BLaER1 (cell line): ENCODE measurements at regions not wholly inside any gene's neighbourhood (a gene's known extent, or its start where the extent isn't known, plus 50 kb on each side); places are given as distances from the start of the nearest gene placed in this dataset.
A peak's percentile ranks its signal among the peaks of the same experiment; 100 is the strongest.

Source experiments
- H3K27ac ChIP-seq: shearing (Covaris generic); formaldehyde crosslinking; 2 replicates; pipeline ENCODE4 v1.8.1; 2022
- H3K27me3 ChIP-seq: shearing (Covaris generic); formaldehyde crosslinking; 2 replicates; pipeline ENCODE4 v1.8.1; 2022
- H3K36me3 ChIP-seq: shearing (Covaris generic); formaldehyde crosslinking; 2 replicates; pipeline ENCODE4 v1.8.1; 2022
- H3K4me1 ChIP-seq: shearing (Covaris generic); formaldehyde crosslinking; 2 replicates; pipeline ENCODE4 v1.8.1; 2022
- H3K4me2 ChIP-seq: shearing (Covaris generic); formaldehyde crosslinking; 2 replicates; pipeline ENCODE4 v1.8.1; 2022
- H3K4me3 ChIP-seq: shearing (Covaris generic); formaldehyde crosslinking; 2 replicates; pipeline ENCODE4 v1.8.1; 2022
- H3K9ac ChIP-seq: shearing (Covaris generic); formaldehyde crosslinking; 2 replicates; pipeline ENCODE4 v1.8.1; 2022
- H3K9me3 ChIP-seq: shearing (Covaris generic); formaldehyde crosslinking; 2 replicates; pipeline ENCODE4 v1.8.1; 2022
- H4K20me1 ChIP-seq: shearing (Covaris generic); formaldehyde crosslinking; 2 replicates; pipeline ENCODE4 v1.8.1; 2022
- Cebpa-rat ChIP-seq: shearing (Covaris generic); IDR thresholded peaks from 2 replicates; pipeline ENCODE4 v1.8.1; 2022

- H3K4me3 ChIP-seq, result no peak overlapping the region
- no peaks in the 10 kb centered on the region for H3K9me3 ChIP-seq
- TF ChIP-seq Cebpa-rat, result no peak
Measured at GRCh38 chr3:27779176-27779575, 57.1 kb upstream of the EOMES start.

DNA sequence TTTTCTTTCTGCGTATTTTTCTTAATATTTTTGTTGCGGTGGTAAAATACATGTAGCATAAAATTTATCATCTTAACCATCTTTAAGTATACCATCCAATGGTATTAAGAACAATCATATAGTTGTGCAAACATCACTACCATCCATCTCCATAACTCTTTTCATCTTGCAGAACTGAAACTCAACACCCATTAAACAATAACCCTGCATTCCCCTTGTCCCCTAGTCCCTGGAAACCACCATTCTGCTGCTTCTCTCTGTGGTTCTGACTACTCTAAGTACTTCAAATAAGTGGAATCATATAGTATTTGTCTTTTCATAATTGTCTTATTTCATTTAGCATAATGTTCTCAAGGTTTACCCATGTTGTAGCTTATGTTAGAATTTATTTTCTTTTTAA lies 67.3 kb upstream of the EOMES start:
- Histone ChIP-seq H3K4me1 (no peaks in the 10 kb centered on the region), H3K9me3 (no peaks in the 10 kb centered on the region), H3K27me3 (no peaks in the 10 kb centered on the region), H3K27ac (no peak overlapping the region), H3K36me3 (no peaks in the 10 kb centered on the region), H3K4me3 (no peak overlapping the region), H4K20me1 (no peaks in the 10 kb centered on the region), H3K4me2 (no peak overlapping the region), H3K9ac (no peak overlapping the region)
- TF ChIP-seq Cebpa-rat, result no peak

More at GRCh38 chr3:27779176-27779575, 57.1 kb upstream of the EOMES start:
- no peak overlapping the region for H3K4me2 ChIP-seq
- no peak overlapping the region for H3K9ac ChIP-seq
- H4K20me1 ChIP-seq, result no peaks in the 10 kb centered on the region
- H3K27me3 ChIP-seq, result no peaks in the 10 kb centered on the region
- H3K4me1 ChIP-seq, result no peaks in the 10 kb centered on the region
- H3K36me3 ChIP-seq, result no peaks in the 10 kb centered on the region
- H3K27ac ChIP-seq, result no peak overlapping the region

DNA sequence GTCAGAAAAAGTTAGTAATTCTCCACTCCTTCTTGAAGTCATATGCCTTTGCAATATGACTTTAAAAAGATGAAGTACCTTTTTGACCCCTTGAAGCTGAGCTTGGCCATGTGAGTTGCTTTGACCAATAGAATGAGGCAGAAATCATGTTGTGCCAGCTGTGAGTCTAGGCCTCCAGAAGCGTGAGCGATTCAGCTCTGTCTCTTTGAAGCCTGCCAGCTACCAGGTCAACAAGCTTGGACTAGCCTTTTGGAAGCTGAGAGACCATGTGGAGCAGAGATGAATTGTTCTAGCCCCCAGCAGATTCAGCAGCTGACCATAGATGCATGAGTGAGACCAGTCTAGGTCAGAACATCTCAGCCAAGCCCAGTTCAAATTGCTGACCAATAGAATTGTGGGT lies 69.8 kb upstream of the EOMES start:
- H3K4me2 ChIP-seq, result no peak overlapping the region
- no peaks in the 10 kb centered on the region for H3K36me3 ChIP-seq
- H4K20me1 ChIP-seq, result no peaks in the 10 kb centered on the region
- H3K27me3 ChIP-seq, result no peaks in the 10 kb centered on the region
- H3K9ac ChIP-seq, result no peak overlapping the region
- H3K9me3 ChIP-seq, result no peaks in the 10 kb centered on the region
- H3K4me3 ChIP-seq, result no peak overlapping the region
- no peak overlapping the region for H3K27ac ChIP-seq
- no peaks in the 10 kb centered on the region for H3K4me1 ChIP-seq
- TF ChIP-seq Cebpa-rat, result no peak

DNA sequence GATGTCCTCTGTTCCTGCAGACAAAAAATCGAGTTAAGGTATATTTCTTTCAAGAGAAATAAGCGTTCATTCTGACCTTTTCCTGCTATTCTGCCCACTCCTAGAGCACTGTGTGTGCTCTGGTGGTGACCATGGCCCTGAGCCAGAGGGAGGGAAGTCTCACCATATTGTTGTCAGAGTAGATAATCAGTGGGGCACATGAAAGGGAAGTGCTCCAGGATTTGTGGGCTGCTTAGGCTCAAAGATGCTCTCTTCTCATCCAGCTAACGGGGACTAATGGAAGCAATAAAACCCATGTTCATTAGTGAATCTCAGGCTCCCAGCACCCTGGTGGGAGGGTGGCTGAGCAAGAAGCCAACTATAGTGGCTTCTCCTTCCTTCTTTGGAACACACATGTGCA lies 70.7 kb upstream of the EOMES start:
- TF ChIP-seq Cebpa-rat, result no peak
- no peaks in the 10 kb centered on the region for H4K20me1 ChIP-seq
- no peak overlapping the region for H3K4me2 ChIP-seq

GRCh38 chr3:27794211-27794610 lies 72.1 kb upstream of the EOMES start:
- Histone ChIP-seq H3K9ac (no peak overlapping the region), H3K4me1 (no peaks in the 10 kb centered on the region), H3K9me3 (no peaks in the 10 kb centered on the region), H3K4me2 (no peak overlapping the region), H3K4me3 (no peak overlapping the region), H4K20me1 (no peaks in the 10 kb centered on the region), H3K36me3 (no peaks in the 10 kb centered on the region), H3K27me3 (no peaks in the 10 kb centered on the region), H3K27ac (no peak overlapping the region)
- no peak for TF ChIP-seq Cebpa-rat

More for the DNA sequence above, 70.7 kb upstream of the EOMES start:
- Histone ChIP-seq H3K4me3 (no peak overlapping the region), H3K9ac (no peak overlapping the region), H3K4me1 (no peaks in the 10 kb centered on the region), H3K27me3 (no peaks in the 10 kb centered on the region), H3K9me3 (no peaks in the 10 kb centered on the region), H3K36me3 (no peaks in the 10 kb centered on the region), H3K27ac (no peak overlapping the region)

DNA sequence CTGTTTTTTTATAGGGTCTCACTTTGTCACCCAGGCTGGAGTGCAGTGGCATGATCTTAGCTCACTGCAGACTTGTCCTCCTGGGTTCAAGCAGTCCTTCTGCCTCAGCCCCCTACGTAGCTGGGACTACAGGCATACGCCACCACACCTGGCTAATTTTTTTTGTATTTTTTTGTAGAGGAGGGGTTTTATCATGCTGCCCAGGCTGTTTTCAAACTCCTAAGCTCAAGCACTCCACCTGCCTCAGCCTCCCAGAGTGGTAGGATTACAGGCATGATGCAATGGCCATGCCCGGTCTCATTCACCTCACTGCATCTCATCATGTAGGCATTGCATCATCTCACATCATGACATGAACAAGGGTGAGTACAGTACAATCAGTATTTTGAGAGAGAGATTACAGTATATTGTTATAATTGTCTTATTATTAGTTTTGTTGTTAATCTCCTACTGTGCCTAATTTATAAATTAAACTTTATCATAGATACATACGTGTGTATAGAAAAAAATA lies 74.3 kb upstream of the EOMES start:
- Histone ChIP-seq H3K4me3 (no peak overlapping the region), H3K27ac (no peak overlapping the region), H3K9ac (no peak overlapping the region), H3K4me2 (no peak overlapping the region), H3K27me3 (no peaks in the 10 kb centered on the region), H4K20me1 (no peaks in the 10 kb centered on the region), H3K9me3 (no peaks in the 10 kb centered on the region), H3K4me1 (no peaks in the 10 kb centered on the region), H3K36me3 (no peaks in the 10 kb centered on the region)
- TF ChIP-seq Cebpa-rat, result no peak

DNA sequence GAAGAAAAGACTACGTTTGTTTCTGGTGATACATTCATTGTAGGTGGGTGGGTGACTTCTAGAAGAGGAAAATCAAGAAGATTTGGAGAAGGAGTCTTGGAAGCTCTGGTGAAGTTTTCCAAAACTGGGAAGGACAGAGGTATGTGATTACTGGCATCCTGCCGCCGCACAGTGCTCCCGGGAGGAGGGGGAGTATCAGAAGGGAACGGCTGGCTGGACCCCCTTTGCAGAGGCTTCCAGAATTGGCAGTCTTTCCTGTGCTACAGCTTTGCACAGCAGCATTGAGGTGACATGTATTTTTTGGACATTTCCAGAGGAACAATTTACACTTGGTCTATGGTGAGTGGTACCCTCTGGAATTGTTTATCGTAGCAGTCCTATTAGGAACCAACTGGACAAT lies 75.7 kb upstream of the EOMES start:
- Histone ChIP-seq H3K9me3 (no peaks in the 10 kb centered on the region), H3K9ac (no peak overlapping the region), H3K4me2 (no peak overlapping the region), H3K36me3 (no peaks in the 10 kb centered on the region), H3K27me3 (no peaks in the 10 kb centered on the region), H4K20me1 (no peaks in the 10 kb centered on the region), H3K4me1 (peaks cover 6% of the 10 kb centered on the region), H3K27ac (no peak overlapping the region), H3K4me3 (no peak overlapping the region)
- TF ChIP-seq Cebpa-rat, result no peak

GRCh38 chr3:27800261-27800660 lies 78.1 kb upstream of the EOMES start:
- peaks cover 15% of the 10 kb centered on the region for H3K4me1 ChIP-seq
- H3K4me2 ChIP-seq, result no peak overlapping the region
- H3K36me3 ChIP-seq, result no peaks in the 10 kb centered on the region
- H3K27me3 ChIP-seq, result no peaks in the 10 kb centered on the region
- H3K9ac ChIP-seq, result no peak overlapping the region
- no peaks in the 10 kb centered on the region for H3K9me3 ChIP-seq
- no peak for TF ChIP-seq Cebpa-rat
- no peak overlapping the region for H3K4me3 ChIP-seq
- no peaks in the 10 kb centered on the region for H4K20me1 ChIP-seq
- H3K27ac ChIP-seq, result no peak overlapping the region

GRCh38 chr3:27802425-27802824 lies 80.3 kb upstream of the EOMES start:
- peaks cover 15% of the 10 kb centered on the region for H3K4me1 ChIP-seq
- H4K20me1 ChIP-seq, result no peaks in the 10 kb centered on the region
- peak overlapping the region; percentile 13 for H3K4me2 ChIP-seq
- TF ChIP-seq Cebpa-rat, result no peak
- H3K9me3 ChIP-seq, result no peaks in the 10 kb centered on the region
- H3K4me3 ChIP-seq, result no peak overlapping the region
- no peaks in the 10 kb centered on the region for H3K27me3 ChIP-seq
- H3K9ac ChIP-seq, result no peak overlapping the region
- no peak overlapping the region for H3K27ac ChIP-seq
- H3K36me3 ChIP-seq, result no peaks in the 10 kb centered on the region

- H3K27ac ChIP-seq, result no peak overlapping the region
- peaks cover 15% of the 10 kb centered on the region for H3K4me1 ChIP-seq
- no peaks in the 10 kb centered on the region for H3K9me3 ChIP-seq
- H4K20me1 ChIP-seq, result no peaks in the 10 kb centered on the region
- peak overlapping the region; percentile 13 for H3K4me2 ChIP-seq
- H3K27me3 ChIP-seq, result no peaks in the 10 kb centered on the region
- no peaks in the 10 kb centered on the region for H3K36me3 ChIP-seq
- H3K4me3 ChIP-seq, result no peak overlapping the region
- no peak for TF ChIP-seq Cebpa-rat
- no peak overlapping the region for H3K9ac ChIP-seq
Measured at GRCh38 chr3:27802849-27803248, 80.7 kb upstream of the EOMES start.

- Histone ChIP-seq H4K20me1 (no peaks in the 10 kb centered on the region), H3K27me3 (no peaks in the 10 kb centered on the region), H3K27ac (no peak overlapping the region), H3K4me2 (no peak overlapping the region), H3K9me3 (no peaks in the 10 kb centered on the region), H3K9ac (no peak overlapping the region), H3K36me3 (no peaks in the 10 kb centered on the region), H3K4me1 (peaks cover 15% of the 10 kb centered on the region), H3K4me3 (no peak overlapping the region)
- TF ChIP-seq Cebpa-rat, result no peak
Measured at GRCh38 chr3:27805282-27805681, 83.2 kb upstream of the EOMES start.
